Embryonic facial prominence (tissue), 1 donor: ENCODE measurements at regions not wholly inside any gene's neighbourhood (a gene's known extent, or its start where the extent isn't known, plus 50 kb on each side); places are given as distances from the start of the nearest gene placed in this dataset.

Experiments
- DNase-seq: peaks from one replicate; pipeline ENCODE4 v3.0.0-alpha.2; 2016; ENCODE audit errors: extremely low spot score

DNA sequence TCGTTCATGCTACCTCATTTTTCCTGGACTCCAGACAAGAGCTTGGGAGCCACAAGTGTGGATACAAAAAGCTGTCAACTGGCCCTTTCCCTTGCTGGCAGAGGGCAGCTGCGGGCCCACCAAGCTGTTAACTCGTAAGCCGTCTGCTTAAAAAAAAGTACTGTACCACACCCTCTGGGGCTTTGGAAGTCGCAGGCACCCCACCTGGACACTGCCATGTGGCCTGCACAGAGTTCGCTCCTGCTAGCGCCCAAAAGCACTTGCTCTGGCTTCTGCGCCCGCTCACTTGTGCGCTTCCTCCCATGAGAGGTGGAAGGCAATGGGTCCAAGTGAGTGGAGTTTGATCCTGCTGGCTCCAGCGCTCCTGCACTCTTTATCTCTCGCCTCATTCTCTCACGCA, 476.4 kb upstream of the FSTL5 start:
- DNase-seq: no peak

DNA sequence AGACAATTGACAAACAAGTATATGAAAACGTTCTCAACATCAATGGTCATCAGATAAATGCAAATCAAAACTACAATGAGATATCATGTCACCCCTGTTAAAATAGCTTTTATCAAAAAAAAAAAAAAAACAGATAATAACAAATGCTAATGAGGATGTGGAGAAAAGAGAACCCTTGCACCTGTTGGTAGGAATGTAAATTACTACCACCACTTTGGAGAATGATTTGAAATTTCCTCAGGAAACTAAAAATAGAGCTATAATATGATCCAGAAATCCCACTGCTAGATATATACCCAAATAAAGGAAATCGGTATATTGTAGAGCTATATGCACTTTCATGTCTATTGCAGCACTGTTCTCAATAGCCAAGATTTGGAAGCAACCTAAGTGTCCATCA, 470.6 kb upstream of the FSTL5 start:
- no peak for DNase-seq

DNA sequence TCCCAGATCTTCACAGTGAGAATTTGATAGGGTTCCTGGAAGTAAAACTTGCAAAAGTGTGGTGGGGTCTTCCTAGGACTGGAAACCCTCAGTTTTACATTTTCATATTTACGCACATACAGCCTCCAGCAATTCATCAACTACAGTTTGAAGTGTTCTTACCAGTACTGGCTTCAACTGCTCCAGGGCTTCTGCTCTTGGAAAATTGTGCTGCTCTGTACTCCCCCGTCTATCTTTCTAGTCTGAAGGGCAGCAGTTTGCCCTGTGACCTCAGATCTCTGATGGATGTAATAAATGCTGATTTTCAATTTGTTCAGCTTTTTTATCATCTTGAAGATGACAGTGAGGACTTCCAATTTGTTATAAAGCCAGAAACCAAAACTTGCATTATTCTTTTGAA, 458.9 kb upstream of the FSTL5 start:
- DNase-seq: no peak

DNA sequence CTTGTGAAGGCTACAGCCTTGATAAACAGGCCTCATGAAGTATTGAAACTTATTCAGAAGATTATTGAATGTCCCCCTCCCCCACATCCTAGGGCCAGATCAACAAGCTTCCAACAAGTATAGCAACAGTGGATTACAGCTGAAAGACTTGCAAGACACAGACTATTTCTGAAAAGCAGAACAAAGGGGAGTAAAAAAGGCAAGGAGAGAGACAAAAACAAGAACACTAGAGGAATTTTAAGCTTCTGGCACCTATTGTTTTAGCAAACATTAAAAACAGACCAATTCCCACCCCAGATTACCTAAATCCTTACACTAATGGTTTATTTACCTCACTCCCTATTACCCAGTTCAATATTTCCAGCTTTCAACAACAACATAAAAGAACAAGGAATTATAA, 446.3 kb upstream of the FSTL5 start:
- DNase-seq: no peak

DNA sequence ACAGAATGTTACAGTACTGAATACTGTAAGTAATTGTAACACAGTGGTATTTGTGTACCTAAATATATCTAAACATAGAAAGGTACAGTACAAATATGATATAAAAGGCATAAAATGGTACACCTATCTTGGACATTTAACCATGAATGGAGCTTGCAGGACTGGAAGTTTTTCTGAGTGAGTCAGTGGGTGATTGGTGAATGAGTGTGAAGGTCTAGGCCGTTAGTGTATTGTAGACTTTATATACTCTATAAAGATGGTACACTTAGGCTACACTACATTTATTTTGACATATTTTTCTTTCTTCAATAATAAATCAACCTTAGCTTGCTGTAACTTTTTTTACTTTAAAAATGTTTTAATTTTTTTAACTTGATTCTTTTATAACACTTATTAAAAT, 422.5 kb upstream of the FSTL5 start:
- no peak for DNase-seq

DNA sequence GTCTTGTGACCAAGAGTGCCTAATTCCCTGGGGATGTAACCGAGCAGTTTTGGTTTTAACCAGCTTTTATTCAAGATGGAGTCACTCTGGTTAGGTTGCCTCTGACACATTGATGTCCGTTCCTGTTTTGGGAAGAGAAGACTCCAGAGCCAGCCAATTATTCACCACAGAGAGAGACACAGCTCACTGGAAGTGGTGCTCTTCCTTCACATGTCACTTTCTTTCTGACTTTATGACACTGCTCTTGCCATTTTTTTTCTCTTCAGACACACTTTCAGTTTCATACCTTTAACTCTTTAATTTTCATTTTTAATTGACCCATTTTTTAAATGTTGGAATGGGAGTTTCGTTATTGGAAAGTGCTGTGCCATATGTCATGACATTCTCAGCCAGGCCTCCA, 418.4 kb upstream of the FSTL5 start:
- no peak for DNase-seq

DNA sequence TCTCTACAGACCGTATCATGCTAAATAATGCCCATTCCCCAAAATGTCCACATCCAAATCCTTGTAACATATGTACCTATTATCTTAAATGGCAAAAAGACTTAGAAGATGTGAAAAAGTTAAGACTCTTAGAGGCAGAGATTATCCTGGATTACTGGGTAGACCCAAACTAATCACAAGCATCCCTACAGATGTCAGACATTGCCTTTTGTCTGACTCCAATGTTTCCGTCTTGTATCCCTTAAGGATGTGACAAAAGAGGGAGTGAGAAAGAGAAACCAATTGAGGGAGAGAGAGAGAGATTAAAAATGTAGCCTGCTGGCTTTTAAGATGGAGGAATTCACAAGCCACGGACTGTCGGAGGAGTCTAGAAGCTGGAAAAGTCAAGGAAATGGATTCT, 401.9 kb upstream of the FSTL5 start:
- DNase-seq: no peak

DNA sequence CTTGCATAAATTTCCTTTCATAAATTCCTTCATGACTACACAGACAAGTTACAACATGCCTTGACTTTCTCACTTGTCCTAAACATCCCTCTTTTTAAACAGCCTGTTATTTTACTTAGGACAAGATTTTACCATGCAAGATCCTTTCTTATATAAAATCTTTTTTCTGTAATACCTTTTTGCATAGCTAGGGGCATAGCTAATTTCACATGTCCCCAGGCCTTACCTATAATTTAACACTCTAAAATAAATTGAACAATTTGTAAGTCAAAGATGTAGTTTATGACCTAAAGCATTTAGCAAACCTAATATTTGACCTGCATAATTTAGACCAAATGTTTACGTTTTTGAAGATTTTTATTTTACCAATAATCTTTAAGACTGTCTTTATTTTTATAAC, 396.3 kb upstream of the FSTL5 start:
- no peak for DNase-seq

DNA sequence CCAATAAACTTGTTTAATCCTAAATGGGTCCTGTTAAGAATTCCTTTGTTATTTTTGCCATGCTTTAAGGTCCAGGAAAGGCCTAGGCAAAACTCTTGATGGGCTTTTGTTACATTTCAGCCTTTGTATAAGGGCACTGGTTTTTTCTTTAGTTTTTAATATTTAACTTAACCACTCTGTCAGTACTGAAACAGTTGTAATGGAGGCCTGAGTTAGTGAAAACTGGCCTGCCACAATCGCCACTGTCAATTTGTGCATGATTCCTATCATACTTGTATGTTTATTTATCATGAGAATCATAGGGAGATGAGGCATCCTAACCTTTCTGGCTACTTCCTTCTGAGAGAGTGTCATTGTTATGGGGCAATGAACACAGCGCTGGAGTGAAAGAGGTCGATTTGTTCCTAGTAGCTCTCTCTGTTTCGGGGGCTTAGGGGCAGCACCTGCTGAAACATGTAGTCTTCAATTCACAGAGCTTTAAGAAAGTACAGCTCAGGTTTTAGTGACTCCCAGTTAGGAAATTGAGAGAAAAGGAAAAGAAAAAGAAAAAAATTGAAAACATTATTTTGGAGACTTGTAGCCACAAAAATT, 393.8 kb upstream of the FSTL5 start:
- no peak for DNase-seq

DNA sequence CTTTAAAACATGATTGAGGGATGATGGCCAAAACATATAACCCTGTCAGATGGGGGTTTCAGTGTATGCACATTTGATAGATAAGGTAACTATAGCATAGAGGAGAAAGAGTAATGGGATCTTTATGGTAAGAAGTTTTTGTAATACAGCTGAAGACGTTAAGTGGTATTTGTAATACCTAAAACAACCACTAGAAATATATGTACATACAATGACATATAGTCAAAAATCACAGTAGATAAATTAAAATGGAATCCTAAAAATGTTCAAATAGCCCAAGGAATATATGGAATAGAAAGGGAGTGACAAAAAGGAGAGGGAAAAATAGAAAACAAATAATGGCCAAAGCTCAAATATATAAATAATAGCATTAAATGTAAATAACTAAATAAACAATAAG, 371.3 kb upstream of the FSTL5 start:
- no peak for DNase-seq

DNA sequence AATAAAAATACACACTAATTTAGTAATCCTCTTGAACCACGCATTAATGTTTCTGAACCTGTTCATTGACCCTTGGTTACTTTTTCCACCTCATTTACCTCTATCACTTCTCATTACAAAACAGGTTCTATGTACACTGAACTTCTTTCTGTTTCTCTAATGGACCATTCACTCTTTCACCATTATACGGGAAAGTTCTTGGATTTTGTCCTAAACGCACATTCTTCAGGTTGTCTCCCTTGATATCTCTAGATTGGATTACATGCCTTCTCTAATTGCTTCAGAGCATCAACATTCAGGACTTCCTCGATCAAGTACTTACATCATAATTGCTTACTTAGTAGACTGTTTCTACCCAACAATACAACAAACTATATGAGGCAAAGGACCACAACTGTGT, 359.4 kb upstream of the FSTL5 start:
- DNase-seq: no peak

DNA sequence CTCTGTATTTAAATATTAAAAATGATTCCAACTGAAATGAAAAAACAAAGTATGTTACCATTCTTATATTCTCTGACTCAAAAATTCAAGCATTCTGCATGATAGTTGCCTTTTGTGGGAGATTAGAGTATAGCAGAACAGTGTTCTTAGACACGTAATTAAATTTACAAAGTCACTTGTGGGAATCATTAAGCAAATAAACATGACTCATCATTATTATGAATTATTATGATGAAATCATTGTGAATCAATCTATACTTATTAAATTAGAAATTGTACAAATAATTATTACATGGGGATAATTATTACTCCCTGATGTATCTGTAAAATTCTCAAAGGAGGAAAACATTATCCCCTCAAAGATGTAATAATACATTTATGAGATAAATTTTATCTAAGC, 358.9 kb upstream of the FSTL5 start:
- DNase-seq: no peak

DNA sequence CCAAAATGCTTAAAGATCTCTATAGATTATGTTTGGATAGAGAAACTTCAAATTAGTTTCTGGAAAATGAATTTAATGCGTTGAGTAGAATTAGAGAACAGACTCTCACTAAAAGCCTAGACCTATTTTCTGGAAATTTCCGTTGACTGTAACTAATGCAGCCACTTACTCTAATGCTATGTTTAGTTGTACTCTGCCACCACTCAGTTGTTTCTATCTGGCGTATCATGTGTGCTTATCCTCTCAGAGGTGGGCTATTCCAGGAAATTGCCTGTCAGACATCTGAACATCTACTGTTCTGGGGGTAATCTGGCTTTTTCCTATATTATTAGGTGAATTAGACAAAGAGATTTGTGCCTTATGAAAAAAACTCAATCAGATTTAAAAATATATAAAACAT, 347.1 kb upstream of the FSTL5 start:
- DNase-seq: no peak

DNA sequence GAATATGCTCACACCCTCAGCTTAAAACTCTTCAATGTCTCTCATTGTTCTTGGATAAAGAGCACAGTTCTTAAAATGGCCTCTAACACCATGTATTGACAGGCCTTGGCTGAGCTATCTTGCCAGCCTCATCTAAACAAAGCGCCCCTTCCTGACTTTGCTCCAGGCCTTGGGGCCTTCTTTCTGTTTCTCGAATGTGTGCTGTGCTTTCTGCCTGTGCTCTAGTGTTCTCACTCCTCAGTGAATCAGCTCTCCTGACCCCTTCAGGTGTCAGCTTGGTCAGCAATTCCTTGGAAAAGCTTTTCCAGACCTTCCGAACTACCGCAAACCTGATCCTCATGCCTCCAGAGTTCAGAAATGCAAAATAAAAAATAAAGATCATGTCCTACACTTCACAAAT, 346.3 kb upstream of the FSTL5 start:
- no peak for DNase-seq

DNA sequence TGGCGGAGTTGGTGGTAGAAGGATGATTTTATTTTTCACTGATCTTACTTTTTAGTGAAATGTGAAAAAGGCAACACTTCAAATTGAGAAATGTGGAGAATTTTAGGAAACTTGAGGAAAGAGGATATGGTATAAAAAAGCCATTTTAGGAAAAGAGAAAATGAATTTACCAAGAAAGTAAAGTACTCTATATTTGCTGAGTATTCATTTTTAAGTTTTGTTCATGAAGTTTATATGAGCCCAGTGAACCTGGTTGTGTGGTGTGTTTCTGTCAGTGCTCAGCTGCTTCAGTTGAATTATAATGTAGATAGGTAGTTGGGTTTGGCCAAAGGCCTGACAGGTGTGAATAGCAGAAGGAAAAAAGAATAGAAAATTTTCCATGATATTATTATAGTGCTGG, 345.5 kb upstream of the FSTL5 start:
- no peak for DNase-seq

DNA sequence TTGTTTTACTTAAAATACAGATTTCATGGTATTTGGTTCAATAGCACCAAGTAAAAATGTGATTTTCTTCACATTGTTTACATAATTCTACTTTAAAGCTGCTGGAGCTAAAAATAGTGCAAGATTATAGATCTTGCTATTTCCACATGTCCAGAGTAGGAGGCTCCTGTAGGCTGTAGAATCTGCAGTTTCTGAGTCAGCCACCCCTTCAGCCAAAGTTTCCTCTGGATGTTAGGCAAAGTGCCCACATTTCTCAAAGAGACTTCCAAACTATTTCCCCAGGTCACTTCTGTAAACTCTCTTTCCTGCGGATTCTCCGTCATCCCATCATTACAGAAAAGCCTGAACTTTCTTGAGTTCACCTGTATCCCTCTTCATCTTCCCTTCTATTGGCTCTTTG, 342.5 kb upstream of the FSTL5 start:
- DNase-seq: no peak

DNA sequence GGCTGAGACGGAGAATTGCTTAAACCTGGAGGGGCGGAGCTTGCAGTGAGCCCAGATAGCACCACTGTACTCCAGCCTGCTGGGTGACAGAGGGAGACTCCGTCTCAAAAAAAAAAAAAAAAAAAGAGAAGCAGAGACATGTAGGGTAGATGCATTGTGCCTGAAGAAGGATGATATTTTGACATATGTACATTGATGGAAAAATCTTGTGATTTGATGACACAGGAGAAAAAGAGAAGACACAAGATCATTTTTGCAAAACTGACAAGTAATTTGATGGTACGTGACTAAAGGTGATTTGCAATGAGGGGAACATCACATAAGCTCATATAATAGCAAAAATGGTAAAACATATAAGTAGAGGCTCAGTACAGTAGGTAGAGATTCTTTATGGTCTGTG, 340.1 kb upstream of the FSTL5 start:
- no peak for DNase-seq

DNA sequence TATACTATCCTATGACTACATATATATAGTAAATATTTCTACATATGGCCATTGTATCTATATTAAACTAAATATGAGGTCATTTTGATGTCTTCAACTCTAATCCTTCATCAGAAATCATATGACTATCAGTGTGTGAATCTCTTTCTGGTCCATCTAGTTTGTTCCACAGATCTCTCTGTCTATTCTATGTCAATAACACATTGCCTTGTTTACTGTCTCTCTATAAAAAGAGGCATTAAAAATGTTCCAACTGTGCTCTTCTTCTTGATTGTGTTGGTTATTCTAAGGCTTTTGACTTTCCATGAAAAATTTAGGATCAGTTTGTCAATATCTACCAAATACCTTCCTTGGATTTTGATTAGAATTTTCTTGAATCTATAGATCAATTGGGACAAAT, 338.3 kb upstream of the FSTL5 start:
- no peak for DNase-seq

DNA sequence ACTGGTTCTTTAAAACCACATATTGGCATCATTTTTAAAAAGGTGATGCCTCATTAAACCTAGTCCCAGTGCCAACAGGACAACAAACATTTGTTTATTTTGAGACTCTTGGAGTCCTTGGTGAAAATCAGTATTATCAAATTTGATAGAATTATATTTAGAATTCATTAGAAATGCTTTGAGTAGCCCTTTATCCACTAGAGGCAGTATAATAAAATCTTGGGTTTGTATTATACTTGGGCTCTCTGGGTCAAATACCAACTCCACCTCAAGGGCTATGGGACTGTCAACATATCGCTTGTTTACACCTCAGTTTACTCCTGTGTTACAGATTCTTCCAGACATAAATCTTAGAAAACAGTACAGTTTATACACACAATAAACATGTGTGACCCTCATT, 335.7 kb upstream of the FSTL5 start:
- no peak for DNase-seq

DNA sequence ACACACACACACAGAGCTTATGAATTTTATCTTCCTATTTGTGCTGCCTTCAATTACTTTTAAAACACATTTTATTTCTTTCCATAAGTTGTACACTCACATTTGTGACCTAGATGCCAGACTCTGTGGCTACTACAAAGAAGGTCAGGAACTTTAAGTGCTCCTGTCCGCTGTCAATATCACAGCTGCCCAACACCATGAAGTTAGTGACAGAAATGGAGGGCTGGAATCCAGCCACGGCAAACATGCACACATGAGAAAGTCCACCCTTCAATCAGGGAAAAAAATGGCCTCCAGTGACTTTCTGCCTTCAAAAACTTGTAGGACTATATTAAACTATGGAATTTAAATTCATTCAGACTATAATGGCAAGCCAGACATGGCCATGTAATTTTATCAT, 334.4 kb upstream of the FSTL5 start:
- DNase-seq: no peak

DNA sequence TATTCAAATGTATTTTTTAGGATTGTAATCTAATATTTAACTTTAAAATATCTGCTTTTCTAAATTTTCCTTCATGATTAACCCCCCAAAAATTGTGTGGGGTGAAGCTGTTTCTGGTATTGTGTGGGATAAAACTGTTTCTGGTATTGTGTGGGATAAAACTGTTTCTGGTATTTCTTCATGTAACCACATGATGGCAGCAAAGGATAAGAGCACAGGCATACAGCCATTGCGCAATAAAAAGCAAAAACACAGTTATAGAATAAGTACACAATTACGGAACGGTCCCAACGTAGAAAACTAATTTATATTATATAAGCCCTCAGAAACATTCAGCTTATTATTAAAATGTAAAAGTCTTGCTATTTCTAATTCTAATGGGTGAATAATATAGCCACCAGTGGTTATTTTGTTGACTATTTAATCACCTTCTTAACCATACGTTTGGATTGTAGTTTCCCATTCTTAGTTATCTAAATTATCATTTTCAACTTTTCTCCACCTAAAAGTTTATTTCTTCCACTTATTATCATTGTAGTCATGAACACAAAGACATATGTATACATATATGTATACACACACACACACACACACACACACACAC, 333.9 kb upstream of the FSTL5 start:
- peak; percentile 15 for DNase-seq

DNA sequence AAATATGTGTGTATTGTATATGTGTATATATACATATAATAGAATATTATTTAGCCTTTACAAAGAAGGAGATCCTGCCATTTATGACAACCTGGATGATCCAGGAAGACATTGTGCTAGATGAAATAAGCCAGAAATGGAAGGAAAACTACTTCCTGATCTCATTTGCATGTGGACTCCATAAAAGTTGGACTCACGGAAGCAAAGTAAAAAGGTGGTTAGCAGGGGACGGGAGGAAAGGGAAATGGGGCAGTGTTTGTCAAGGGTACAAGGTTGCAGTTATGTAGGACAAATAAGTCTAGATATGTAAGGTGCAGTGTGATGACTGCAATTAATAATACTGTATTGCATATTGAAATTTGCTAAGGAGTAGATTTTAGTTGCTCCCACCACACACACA, 331.1 kb upstream of the FSTL5 start:
- no peak for DNase-seq

DNA sequence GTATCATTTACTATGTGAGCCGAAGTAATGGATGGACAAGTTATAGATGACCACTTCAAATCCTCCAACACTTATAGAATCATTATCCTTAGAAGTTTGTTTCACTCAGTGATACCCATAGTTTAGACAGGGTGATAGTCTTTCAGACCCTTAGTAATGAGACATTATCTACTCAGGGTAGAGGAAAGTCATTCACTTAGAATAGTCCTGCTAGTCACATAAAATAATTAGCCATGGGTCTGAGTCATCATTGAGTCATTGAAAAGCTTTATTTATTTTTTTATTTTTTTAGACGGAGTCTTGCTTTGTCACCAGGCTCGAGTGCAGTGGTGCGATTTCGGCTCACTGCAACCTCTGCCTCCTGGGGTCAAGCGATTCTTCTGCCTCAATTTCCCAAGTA, 321.7 kb upstream of the FSTL5 start:
- DNase-seq: no peak

DNA sequence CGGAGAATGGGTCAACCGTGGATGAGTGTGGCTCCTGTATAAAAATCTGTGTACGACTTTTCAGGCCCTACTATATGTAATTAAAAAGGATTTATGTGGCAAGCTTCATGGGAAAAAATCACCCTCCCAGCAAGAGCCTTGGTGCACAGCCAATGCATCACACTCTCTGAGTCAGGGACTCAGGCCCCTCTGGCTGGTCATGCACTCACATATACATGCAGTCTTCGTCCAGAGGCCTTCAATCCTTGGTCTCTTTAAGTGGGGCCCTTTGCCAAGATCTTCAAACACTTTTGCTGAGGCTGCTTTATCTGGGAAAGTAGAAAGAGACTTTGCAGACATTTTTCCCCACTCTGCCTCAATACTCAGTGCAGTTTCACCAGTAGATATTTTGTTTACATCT, 311.4 kb upstream of the FSTL5 start:
- no peak for DNase-seq
